ENCODE measurements at regions not wholly inside any gene's neighbourhood (a gene's known extent, or its start where the extent isn't known, plus 50 kb on each side); places are given as distances from the start of the nearest gene placed in this dataset.

- H3K9ac ChIP-seq, result no peak overlapping the region
These were observed 290.0 kb downstream of the HAO1 start for GRCh38 chr20:7650086-7650879.

GRCh38 chr20:7654231-7654630, 286.0 kb downstream of the HAO1 start:
- H3K4me2 ChIP-seq (ENCODE audit: unreplicated experiment), result no peak overlapping the region
- H3K36me3 ChIP-seq (ENCODE audit: low read depth), result no peaks in the 10 kb centered on the region
- TF ChIP-seq EZH2 (IDR thresholded peaks at IDR 0.05; ENCODE audit: insufficient read depth, poor library complexity, severe bottlenecking), result no peak
- no peak for TF ChIP-seq EZH2phosphoT487 (IDR thresholded peaks at IDR 0.05; ENCODE audit: insufficient read depth, low read depth)
- no peak for DNase-seq
- H2AFZ ChIP-seq, result no peak overlapping the region
- H3K9me2 ChIP-seq (ENCODE audit: insufficient read depth), result no peaks in the 10 kb centered on the region
- no peaks in the 10 kb centered on the region for H3K9me3 ChIP-seq (ENCODE audit: low read depth)
- H3K79me2 ChIP-seq (ENCODE audit: insufficient read depth), result no peaks in the 10 kb centered on the region
- H4K20me1 ChIP-seq (ENCODE audit: insufficient read depth), result no peaks in the 10 kb centered on the region
- H3F3A ChIP-seq (ENCODE audit: insufficient read depth), result peaks cover 7% of the 10 kb centered on the region; the same call in 1 of the 2 replicates
- H3K27ac ChIP-seq, result no peak overlapping the region
- in situ Hi-C loops (cut with MboI), result no loop called here
- H3K4me3 ChIP-seq, result no peak overlapping the region
- no peaks in the 10 kb centered on the region for H3K27me3 ChIP-seq (replicated peaks; ENCODE audit: insufficient read depth)
- H3K4me1 ChIP-seq (ENCODE audit: insufficient read depth), result peaks cover 13% of the 10 kb centered on the region
- H3K9ac ChIP-seq, result no peak overlapping the region

More at GRCh38 chr20:7650086-7650879, 290.0 kb downstream of the HAO1 start:
- no peaks in the 10 kb centered on the region for H3K27me3 ChIP-seq (replicated peaks; ENCODE audit: insufficient read depth)
- H4K20me1 ChIP-seq (ENCODE audit: insufficient read depth), result no peaks in the 10 kb centered on the region
- 24 to 29% methylated on average over 6 of the region's 6 CpGs for WGBS, 2 experiments (ENCODE audit: low coverage in 1 of 2, low lambda C conversion rate in 2 of 2, missing lambda C conversion rate in 2 of 2)
- H3K36me3 ChIP-seq (ENCODE audit: low read depth), result no peaks in the 10 kb centered on the region
- no peaks in the 10 kb centered on the region for H3K9me2 ChIP-seq (ENCODE audit: insufficient read depth)
- H3K4me1 ChIP-seq (ENCODE audit: insufficient read depth), result peaks cover 13% of the 10 kb centered on the region
- no peaks in the 10 kb centered on the region for H3K79me2 ChIP-seq (ENCODE audit: insufficient read depth)
- H3F3A ChIP-seq (ENCODE audit: insufficient read depth), result peaks cover 7% of the 10 kb centered on the region; the same call in 1 of the 2 replicates
- H3K4me3 ChIP-seq, result no peak overlapping the region
- no peak overlapping the region for H3K4me2 ChIP-seq (ENCODE audit: unreplicated experiment)
- H3K9me3 ChIP-seq (ENCODE audit: low read depth), result no peaks in the 10 kb centered on the region
- in situ Hi-C loops (cut with MboI), result no loop called here
- peak; percentile 78 for DNase-seq
- H3K27ac ChIP-seq, result peak overlapping the region; percentile 19; the same call in 1 of the 2 replicates
- TF ChIP-seq EZH2 (IDR thresholded peaks at IDR 0.05; ENCODE audit: insufficient read depth, poor library complexity, severe bottlenecking) (no peak), EZH2phosphoT487 (IDR thresholded peaks at IDR 0.05; ENCODE audit: insufficient read depth, low read depth) (0 out of 2 replicates have a peak, but pooled peaks have one; percentile 49)
- H2AFZ ChIP-seq, result no peak overlapping the region

GRCh38 chr20:7656687-7657467, 283.4 kb downstream of the HAO1 start:
- no peak for TF ChIP-seq EZH2phosphoT487 (IDR thresholded peaks at IDR 0.05; ENCODE audit: insufficient read depth, low read depth)
- TF ChIP-seq EZH2 (IDR thresholded peaks at IDR 0.05; ENCODE audit: insufficient read depth, poor library complexity, severe bottlenecking), result no peak
- Histone ChIP-seq H3K4me1 (ENCODE audit: insufficient read depth) (no peaks in the 10 kb centered on the region), H2AFZ (no peak overlapping the region), H3K4me2 (ENCODE audit: unreplicated experiment) (no peak overlapping the region), H3K4me3 (no peak overlapping the region), H3K9ac (no peak overlapping the region), H3K27me3 (replicated peaks; ENCODE audit: insufficient read depth) (no peaks in the 10 kb centered on the region), H4K20me1 (ENCODE audit: insufficient read depth) (no peaks in the 10 kb centered on the region), H3K27ac (no peak overlapping the region), H3K36me3 (ENCODE audit: low read depth) (no peaks in the 10 kb centered on the region), H3K9me2 (ENCODE audit: insufficient read depth) (no peaks in the 10 kb centered on the region), H3F3A (ENCODE audit: insufficient read depth) (no peaks in the 10 kb centered on the region), H3K9me3 (ENCODE audit: low read depth) (no peaks in the 10 kb centered on the region), H3K79me2 (ENCODE audit: insufficient read depth) (no peaks in the 10 kb centered on the region)
- WGBS, 2 experiments (ENCODE audit: low coverage in 1 of 2, low lambda C conversion rate in 2 of 2, missing lambda C conversion rate in 2 of 2), result 84 to 88% methylated on average over 4 of the region's 4 CpGs
- DNase-seq, result no peak
- in situ Hi-C loops (cut with MboI), result no loop called here

- Histone ChIP-seq H3K79me2 (ENCODE audit: insufficient read depth) (no peaks in the 10 kb centered on the region), H3K4me3 (no peak overlapping the region), H3K27me3 (replicated peaks; ENCODE audit: insufficient read depth) (no peaks in the 10 kb centered on the region), H3K36me3 (ENCODE audit: low read depth) (no peaks in the 10 kb centered on the region), H3K9ac (no peak overlapping the region), H2AFZ (no peak overlapping the region), H4K20me1 (ENCODE audit: insufficient read depth) (no peaks in the 10 kb centered on the region), H3F3A (ENCODE audit: insufficient read depth) (no peaks in the 10 kb centered on the region), H3K4me1 (ENCODE audit: insufficient read depth) (no peaks in the 10 kb centered on the region), H3K9me3 (ENCODE audit: low read depth) (no peaks in the 10 kb centered on the region), H3K9me2 (ENCODE audit: insufficient read depth) (no peaks in the 10 kb centered on the region), H3K27ac (no peak overlapping the region), H3K4me2 (ENCODE audit: unreplicated experiment) (no peak overlapping the region)
- no peak for DNase-seq
- in situ Hi-C loops (cut with MboI), result no loop called here
- TF ChIP-seq EZH2phosphoT487 (IDR thresholded peaks at IDR 0.05; ENCODE audit: insufficient read depth, low read depth), result no peak
- no peak for TF ChIP-seq EZH2 (IDR thresholded peaks at IDR 0.05; ENCODE audit: insufficient read depth, poor library complexity, severe bottlenecking)
- 63 to 68% methylated on average over 2 of the region's 2 CpGs for WGBS, 2 experiments (ENCODE audit: low coverage in 1 of 2, low lambda C conversion rate in 2 of 2, missing lambda C conversion rate in 2 of 2)
These were observed 282.7 kb downstream of the HAO1 start for GRCh38 chr20:7657569-7657968.

Data from GM23248 (cell line).